Heart left ventricle (tissue), 13 donors: ENCODE measurements at regions not wholly inside any gene's neighbourhood (a gene's known extent, or its start where the extent isn't known, plus 50 kb on each side); places are given as distances from the start of the nearest gene placed in this dataset.

Experiments used
- POLR2A ChIP-seq, 2 donors: fragments of 450-650 bp; IDR thresholded peaks; one replicate each; pipeline ENCODE4 v1.6.1; 2017; ENCODE audit warnings: antibody characterized with exemption in 2 of 2, mild to moderate bottlenecking in 2 of 2, moderate library complexity in 2 of 2
- TF ChIP-seq, protein P1 (sequence below), 12 donors: fragments of 200-600 bp; sonication (generic) in 4 of 12; IDR thresholded peaks; one replicate each; pipeline versions ENCODE4 v1.5.0 to v1.8.0; 2018 to 2022; ENCODE audit warnings: antibody characterized with exemption in 12 of 12, mild to moderate bottlenecking in 5 of 12
- donor health status: ischemic (EF 13 %, LVEDD 7.1; RV severe dilation, severe dysfunction).
- donor health status: DM: no; HTN: yes; CAD: no.
- donor health status: DM: no; HTN: no; CAD: no.
- donor health status: ischemic (EF 25% LVEDD 6.9; RV normal size, moderate dysfunction).
- donor health status: ischemic (EF 25% LVEDD 5.7; RV mildly dilated, moderate dysfunction).
- donor health status: ischemic (EF 35%, LVEDD 5.7; RV mildly dilated, moderate dysfunction).
- donor health status: nonischemic (EF 11% LVEDD 7.7; RV severe dilation, severe dysfunction).
- donor health status: DM: yes; HTN: yes; CAD: no.
- donor health status: PGD.
- donor health status: ischemic (EF 29% LVEDD 5.4; RV normal size, mild dysfunction).
- donor health status: nonischemic (EF 23%, LVEDD 6.1; RV moderate dilation, normal function).

DNA sequence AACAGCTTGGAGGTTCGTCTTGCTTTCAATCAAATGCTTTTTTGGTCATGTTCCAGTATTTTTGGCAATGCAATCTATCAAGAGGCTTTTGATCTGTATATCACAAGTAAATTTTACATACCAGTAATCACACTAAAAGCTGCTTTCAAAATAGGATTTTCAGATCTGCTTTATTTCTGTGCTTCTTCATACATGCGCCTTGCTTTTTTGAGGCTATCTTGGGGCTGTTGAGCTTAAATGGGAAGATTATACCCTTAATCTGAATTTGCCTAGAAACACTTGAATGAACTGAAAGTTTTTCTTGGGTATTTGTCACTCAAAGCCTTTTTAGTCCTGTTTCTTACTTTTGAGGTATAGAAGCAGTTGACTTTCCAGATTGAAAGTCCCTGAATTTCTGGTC lies 62.1 kb upstream of the DCBLD2 start:
- TF ChIP-seq, protein P1, sequence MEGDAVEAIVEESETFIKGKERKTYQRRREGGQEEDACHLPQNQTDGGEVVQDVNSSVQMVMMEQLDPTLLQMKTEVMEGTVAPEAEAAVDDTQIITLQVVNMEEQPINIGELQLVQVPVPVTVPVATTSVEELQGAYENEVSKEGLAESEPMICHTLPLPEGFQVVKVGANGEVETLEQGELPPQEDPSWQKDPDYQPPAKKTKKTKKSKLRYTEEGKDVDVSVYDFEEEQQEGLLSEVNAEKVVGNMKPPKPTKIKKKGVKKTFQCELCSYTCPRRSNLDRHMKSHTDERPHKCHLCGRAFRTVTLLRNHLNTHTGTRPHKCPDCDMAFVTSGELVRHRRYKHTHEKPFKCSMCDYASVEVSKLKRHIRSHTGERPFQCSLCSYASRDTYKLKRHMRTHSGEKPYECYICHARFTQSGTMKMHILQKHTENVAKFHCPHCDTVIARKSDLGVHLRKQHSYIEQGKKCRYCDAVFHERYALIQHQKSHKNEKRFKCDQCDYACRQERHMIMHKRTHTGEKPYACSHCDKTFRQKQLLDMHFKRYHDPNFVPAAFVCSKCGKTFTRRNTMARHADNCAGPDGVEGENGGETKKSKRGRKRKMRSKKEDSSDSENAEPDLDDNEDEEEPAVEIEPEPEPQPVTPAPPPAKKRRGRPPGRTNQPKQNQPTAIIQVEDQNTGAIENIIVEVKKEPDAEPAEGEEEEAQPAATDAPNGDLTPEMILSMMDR (IDR thresholded peaks at IDR 0.05): no peak
- TF ChIP-seq POLR2A (IDR thresholded peaks at IDR 0.05): no peak
